ENCODE measurements at regions not wholly inside any gene's neighbourhood (a gene's known extent, or its start where the extent isn't known, plus 50 kb on each side); places are given as distances from the start of the nearest gene placed in this dataset.

- no peak for TF ChIP-seq FOSL1 (IDR thresholded peaks at IDR 0.05; ENCODE audit: insufficient read depth, low read depth, low read length)
- no peak for TF ChIP-seq POLR2A (IDR thresholded peaks at IDR 0.05; ENCODE audit: control extremely low read depth in 1 of 2, low read depth in 2 of 2, low read length in 2 of 2)
- TF ChIP-seq EGR1 (IDR thresholded peaks at IDR 0.05; ENCODE audit: borderline replicate concordance, low read depth, low read length): no peak
- TF ChIP-seq CTCF (IDR thresholded peaks at IDR 0.05; ENCODE audit: control extremely low read depth in 1 of 3, insufficient read depth in 1 of 3, low read depth in 1 of 3, low read length in 3 of 3): no peak
- no peak for TF ChIP-seq ATF3 (IDR thresholded peaks at IDR 0.05; ENCODE audit: insufficient read depth, low read depth, low read length)
- TF ChIP-seq SAP30 (IDR thresholded peaks at IDR 0.05; ENCODE audit: insufficient read depth, insufficient replicate concordance, low read length): no peak
- no peak for TF ChIP-seq SP2 (IDR thresholded peaks at IDR 0.05; ENCODE audit: low read length)
- TF ChIP-seq TEAD4 (IDR thresholded peaks at IDR 0.05; ENCODE audit: low read depth, low read length): no peak
- TF ChIP-seq CEBPB (IDR thresholded peaks at IDR 0.05; ENCODE audit: low read depth, low read length): no peak
- no peak for TF ChIP-seq SP1 (IDR thresholded peaks at IDR 0.05; ENCODE audit: low read depth, low read length)
- no peak for TF ChIP-seq RAD21 (IDR thresholded peaks at IDR 0.05 in 1 of 2, conservative IDR thresholded peaks at IDR 0.05 in 1 of 2; ENCODE audit: low read depth in 2 of 2, low read length in 2 of 2)
- no peak for TF ChIP-seq GABPA (IDR thresholded peaks at IDR 0.05; ENCODE audit: borderline replicate concordance, insufficient read depth, low read length)
- no peak for TF ChIP-seq PHF8 (conservative IDR thresholded peaks at IDR 0.05; ENCODE audit: low read depth, low read length)
Observed at GRCh38 chr16:73321853-73322252, 273.9 kb upstream of the ZFHX3 start.

Measured in H1 (cell line).